Mesenchymal stem cell (in vitro differentiated cells and primary cell): ENCODE measurements at regions not wholly inside any gene's neighbourhood (a gene's known extent, or its start where the extent isn't known, plus 50 kb on each side); places are given as distances from the start of the nearest gene placed in this dataset.
A peak's percentile ranks its signal among the peaks of the same experiment; 100 is the strongest.

Experiments used
- DNase-seq: peaks from one replicate; pipeline ENCODE4 v3.0.0-alpha.2; 2013
- H2AFZ ChIP-seq: one replicate; pipeline ENCODE4 v1.6.1; 2013; ENCODE audit warnings: low read depth, mild to moderate bottlenecking, control low read depth, inconsistent platforms, low read length, moderate library complexity
- H2AK5ac ChIP-seq: 2 replicates; pipeline ENCODE4 v1.6.1; 2013; ENCODE audit warnings: low read length, moderate library complexity, mild to moderate bottlenecking, inconsistent platforms; ENCODE audit not compliant: severe bottlenecking
- H2BK120ac ChIP-seq: one replicate; pipeline ENCODE4 v1.6.1; 2013; ENCODE audit warnings: low read depth, mild to moderate bottlenecking, inconsistent platforms, low read length, moderate library complexity
- H2BK12ac ChIP-seq, 2 experiments: one replicate each; pipeline ENCODE4 v1.6.1; 2013; ENCODE audit warnings: inconsistent platforms in 2 of 2, low read length in 2 of 2, mild to moderate bottlenecking in 2 of 2, moderate library complexity in 2 of 2, control low read depth in 1 of 2
- H2BK15ac ChIP-seq: one replicate; pipeline ENCODE4 v1.6.1; 2013; ENCODE audit warnings: mild to moderate bottlenecking, low read depth, inconsistent platforms; ENCODE audit not compliant: poor library complexity, severe bottlenecking
- H2BK5ac ChIP-seq: 2 replicates; pipeline ENCODE4 v1.6.1; 2013; ENCODE audit warnings: low read depth, mild to moderate bottlenecking, low read length, control low read depth, inconsistent platforms; ENCODE audit not compliant: poor library complexity, severe bottlenecking
- H3K14ac ChIP-seq, 2 experiments: one replicate each; pipeline ENCODE4 v1.6.1; 2013; ENCODE audit warnings: inconsistent platforms in 2 of 2, low read length in 2 of 2, control low read depth in 1 of 2, mild to moderate bottlenecking in 1 of 2, moderate library complexity in 1 of 2
- H3K18ac ChIP-seq, 2 experiments: one replicate each; pipeline ENCODE4 v1.6.1; 2013; ENCODE audit warnings: inconsistent platforms in 2 of 2, low read length in 2 of 2, control low read depth in 1 of 2, low read depth in 1 of 2, mild to moderate bottlenecking in 1 of 2
- H3K23ac ChIP-seq, 2 experiments: one replicate each; pipeline ENCODE4 v1.6.1; 2013; ENCODE audit warnings: inconsistent platforms in 2 of 2, low read length in 2 of 2, mild to moderate bottlenecking in 2 of 2, moderate library complexity in 2 of 2, control low read depth in 1 of 2
- H3K27ac ChIP-seq: 2 replicates; pipeline ENCODE4 v1.5.1; 2013; ENCODE audit warnings: mild to moderate bottlenecking, moderate library complexity, low read length, control low read depth, inconsistent platforms; ENCODE audit not compliant: poor library complexity, severe bottlenecking
- H3K27me3 ChIP-seq, 2 experiments: 2 replicates each; pipeline versions ENCODE4 v1.6.1 to v1.7.0; 2013; ENCODE audit warnings: low read length in 2 of 2, mild to moderate bottlenecking in 2 of 2, moderate library complexity in 2 of 2, control low read depth in 1 of 2, inconsistent platforms in 1 of 2; ENCODE audit not compliant: control insufficient read depth in 1 of 2, insufficient read depth in 1 of 2
- H3K36me3 ChIP-seq, 2 experiments: 2 replicates each; pipeline versions ENCODE4 v1.6.1 to v1.7.0; 2013; ENCODE audit warnings: low read length in 2 of 2, control low read depth in 1 of 2, inconsistent platforms in 1 of 2, low read depth in 1 of 2, mild to moderate bottlenecking in 1 of 2; ENCODE audit not compliant: insufficient read depth in 2 of 2, control insufficient read depth in 1 of 2
- H3K4ac ChIP-seq, 2 experiments: one replicate each; pipeline ENCODE4 v1.6.1; 2013; ENCODE audit warnings: inconsistent platforms in 2 of 2, low read length in 2 of 2, mild to moderate bottlenecking in 2 of 2, moderate library complexity in 2 of 2, control low read depth in 1 of 2, low read depth in 1 of 2
- H3K4me1 ChIP-seq: 2 replicates; pipeline ENCODE4 v1.6.1; 2013; ENCODE audit warnings: low read depth, low read length, control low read depth; ENCODE audit not compliant: control insufficient read depth, insufficient read depth
- H3K4me2 ChIP-seq: 2 replicates; pipeline ENCODE4 v1.6.1; 2013; ENCODE audit warnings: low read length, mild to moderate bottlenecking, inconsistent platforms; ENCODE audit not compliant: poor library complexity, severe bottlenecking
- H3K4me3 ChIP-seq, 2 experiments: 2 replicates each; pipeline versions ENCODE4 v1.5.1 to v1.7.0; 2013; ENCODE audit warnings: low read length in 2 of 2, mild to moderate bottlenecking in 2 of 2, control low read depth in 1 of 2, low read depth in 1 of 2; ENCODE audit not compliant: insufficient read depth in 1 of 2
- H3K79me1 ChIP-seq: replicated peaks from 2 replicates; pipeline ENCODE4 v1.6.1; 2013; ENCODE audit warnings: mild to moderate bottlenecking, control low read depth, low read length, inconsistent platforms; ENCODE audit not compliant: poor library complexity, severe bottlenecking
- H3K9ac ChIP-seq: 2 replicates; pipeline ENCODE4 v1.7.0; 2013; ENCODE audit warnings: mild to moderate bottlenecking, low read length, moderate library complexity
- H3K9me3 ChIP-seq: 2 replicates; pipeline ENCODE4 v1.7.0; 2013; ENCODE audit warnings: mild to moderate bottlenecking, low read length; ENCODE audit not compliant: control insufficient read depth
- H4K8ac ChIP-seq: one replicate; pipeline ENCODE4 v1.6.1; 2013; ENCODE audit warnings: inconsistent platforms, mild to moderate bottlenecking, low read length, moderate library complexity
- H4K91ac ChIP-seq: one replicate; pipeline ENCODE4 v1.6.1; 2013; ENCODE audit warnings: mild to moderate bottlenecking, low read length, inconsistent platforms
- WGBS: methylation state at CpG from one replicate; pipeline ENCODE4 v1.1.7; 2013; ENCODE audit warnings: mixed read lengths; 5-methylcytosine and 5-hydroxymethylcytosine counted together

- no peak overlapping the region for H2BK12ac ChIP-seq
- no peak overlapping the region for H2BK5ac ChIP-seq
These were observed 106.9 kb downstream of the GATA6 start for GRCh38 chr18:22276334-22276713.

GRCh38 chr18:22275706-22276333 lies 106.4 kb downstream of the GATA6 start:
- Histone ChIP-seq H2BK12ac (no peak overlapping the region), H3K4me3 (no peak overlapping the region), H3K4me2 (no peak overlapping the region), H3K9ac (no peak overlapping the region), H3K36me3 (no peaks in the 10 kb centered on the region), H4K8ac (no peak overlapping the region), H2BK15ac (no peak overlapping the region), H3K23ac (no peak overlapping the region), H2AK5ac (no peak overlapping the region), H2AFZ (no peak overlapping the region), H3K79me1 (no peaks in the 10 kb centered on the region), H3K27me3 (peaks cover 14 to 22% of the 10 kb centered on the region in 2 experiments), H3K14ac (no peak overlapping the region), H3K4ac (no peak overlapping the region), H3K4me1 (no peaks in the 10 kb centered on the region), H2BK120ac (no peak overlapping the region), H3K18ac (no peak overlapping the region), H3K27ac (no peak overlapping the region), H4K91ac (no peak overlapping the region), H3K9me3 (peaks cover 6% of the 10 kb centered on the region), H2BK5ac (no peak overlapping the region)
- 88% methylated on average over 10 of the region's 11 CpGs for WGBS
- DNase-seq = no peak

More at GRCh38 chr18:22276334-22276713, 106.9 kb downstream of the GATA6 start:
- 90% methylated on average over 6 of the region's 7 CpGs for WGBS
- peaks cover 14 to 20% of the 10 kb centered on the region in 2 experiments for H3K27me3 ChIP-seq
- no peak overlapping the region for H3K27ac ChIP-seq
- no peak overlapping the region for H4K8ac ChIP-seq
- peaks cover 6% of the 10 kb centered on the region for H3K9me3 ChIP-seq
- peak overlapping the region; percentile 27 for H2BK120ac ChIP-seq
- H3K4me1 ChIP-seq = no peaks in the 10 kb centered on the region
- H4K91ac ChIP-seq = no peak overlapping the region
- H3K4me2 ChIP-seq = no peak overlapping the region
- H3K4ac ChIP-seq = no peak overlapping the region
- H2BK15ac ChIP-seq = no peak overlapping the region
- H3K9ac ChIP-seq = no peak overlapping the region
- H3K18ac ChIP-seq = no peak overlapping the region
- H3K79me1 ChIP-seq = no peaks in the 10 kb centered on the region
- no peak overlapping the region for H3K4me3 ChIP-seq
- no peak overlapping the region for H3K14ac ChIP-seq
- DNase-seq = no peak
- H3K23ac ChIP-seq = no peak overlapping the region
- no peak overlapping the region for H2AFZ ChIP-seq
- H3K36me3 ChIP-seq = no peaks in the 10 kb centered on the region
- H2AK5ac ChIP-seq = no peak overlapping the region

- Histone ChIP-seq H3K79me1 (no peaks in the 10 kb centered on the region), H3K27me3 (peaks cover 14 to 25% of the 10 kb centered on the region in 2 experiments), H2BK120ac (no peak overlapping the region), H4K8ac (no peak overlapping the region), H3K4me1 (no peaks in the 10 kb centered on the region), H3K27ac (no peak overlapping the region), H2BK15ac (no peak overlapping the region), H3K9ac (no peak overlapping the region), H3K4ac (no peak overlapping the region), H3K18ac (no peak overlapping the region), H3K4me3 (no peak overlapping the region), H2AFZ (no peak overlapping the region), H3K14ac (no peak overlapping the region), H3K4me2 (no peak overlapping the region), H2BK12ac (no peak overlapping the region), H2BK5ac (no peak overlapping the region), H3K23ac (no peak overlapping the region), H3K9me3 (peaks cover 6% of the 10 kb centered on the region), H4K91ac (no peak overlapping the region), H2AK5ac (no peak overlapping the region), H3K36me3 (no peaks in the 10 kb centered on the region)
- no peak for DNase-seq
- WGBS = 89% methylated on average over 4 of the region's 5 CpGs
These were observed 104.0 kb downstream of the GATA6 start for GRCh38 chr18:22273101-22274039.

GRCh38 chr18:22272242-22272641 lies 102.9 kb downstream of the GATA6 start:
- Histone ChIP-seq H3K36me3 (no peaks in the 10 kb centered on the region), H3K14ac (no peak overlapping the region), H2BK120ac (no peak overlapping the region), H3K27me3 (peaks cover 21 to 33% of the 10 kb centered on the region in 2 experiments), H3K4me2 (no peak overlapping the region), H3K23ac (no peak overlapping the region), H3K18ac (no peak overlapping the region), H2BK12ac (no peak overlapping the region), H3K79me1 (no peaks in the 10 kb centered on the region), H3K9ac (no peak overlapping the region), H3K27ac (no peak overlapping the region), H2BK5ac (no peak overlapping the region), H2AK5ac (no peak overlapping the region), H2BK15ac (no peak overlapping the region), H3K9me3 (peaks cover 6% of the 10 kb centered on the region), H2AFZ (no peak overlapping the region), H3K4me1 (no peaks in the 10 kb centered on the region), H4K8ac (no peak overlapping the region), H4K91ac (no peak overlapping the region), H3K4me3 (no peak overlapping the region), H3K4ac (no peak overlapping the region)
- DNase-seq = no peak
